ENCODE measurements at regions not wholly inside any gene's neighbourhood (a gene's known extent, or its start where the extent isn't known, plus 50 kb on each side); places are given as distances from the start of the nearest gene placed in this dataset.

DNA sequence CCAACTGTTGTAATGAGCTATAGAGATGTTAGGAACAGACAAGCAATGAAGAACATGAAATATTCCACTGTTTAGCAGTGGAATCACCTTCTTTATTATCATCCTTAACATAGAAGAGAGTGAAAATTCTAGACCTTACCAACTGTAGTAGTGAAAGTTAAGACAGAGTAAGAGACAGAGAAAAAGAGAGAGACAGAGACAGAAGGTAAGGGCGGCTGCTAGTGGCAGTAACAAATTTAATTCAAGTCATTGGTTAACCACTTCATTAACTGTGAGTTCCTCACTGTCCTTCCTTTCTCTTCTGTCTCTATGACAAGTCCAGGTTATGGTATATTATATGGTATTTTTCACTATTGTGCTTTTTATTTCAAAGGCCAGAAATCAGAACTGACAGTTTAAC, 355.7 kb upstream of the ESRRG start (continued):
- TF ChIP-seq CBFB (IDR thresholded peaks at IDR 0.05; ENCODE audit: low read depth) = no peak

GRCh38 chr1:217078078-217078690, 355.0 kb upstream of the ESRRG start:
- no peaks in the 10 kb centered on the region for H3K4me1 ChIP-seq (ENCODE audit: control insufficient read depth, insufficient read depth, low read length)
- ChIA-PET RAD21 (ENCODE audit: unreplicated experiment) (no interaction called here), CTCF (no interaction called here), POLR2A (no interaction called here), SMC1A (ENCODE audit: uncharacterized antibody, unreplicated experiment) (interaction anchor here (2.0 kb wide), 1 partner anchor 15 kb away, joined by 4 read pairs; no protein-coding TSS in a partner anchor)
- TF ChIP-seq, protein P1, sequence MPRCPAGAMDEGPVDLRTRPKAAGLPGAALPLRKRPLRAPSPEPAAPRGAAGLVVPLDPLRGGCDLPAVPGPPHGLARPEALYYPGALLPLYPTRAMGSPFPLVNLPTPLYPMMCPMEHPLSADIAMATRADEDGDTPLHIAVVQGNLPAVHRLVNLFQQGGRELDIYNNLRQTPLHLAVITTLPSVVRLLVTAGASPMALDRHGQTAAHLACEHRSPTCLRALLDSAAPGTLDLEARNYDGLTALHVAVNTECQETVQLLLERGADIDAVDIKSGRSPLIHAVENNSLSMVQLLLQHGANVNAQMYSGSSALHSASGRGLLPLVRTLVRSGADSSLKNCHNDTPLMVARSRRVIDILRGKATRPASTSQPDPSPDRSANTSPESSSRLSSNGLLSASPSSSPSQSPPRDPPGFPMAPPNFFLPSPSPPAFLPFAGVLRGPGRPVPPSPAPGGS (IDR thresholded peaks at IDR 0.05; ENCODE audit: borderline replicate concordance, insufficient read depth, low read depth, low read length, poor library complexity, severe bottlenecking) = no peak
- DNase-seq (ENCODE audit: low read depth, low spot score) = no peak
- H3K79me2 ChIP-seq (ENCODE audit: control insufficient read depth, insufficient read depth, low read length) = no peaks in the 10 kb centered on the region
- no peaks in the 10 kb centered on the region; a peak in 2 of 4 replicates for H3K27me3 ChIP-seq (replicated peaks in 1 of 2; ENCODE audit: control insufficient read depth in 2 of 2, insufficient read depth in 2 of 2, low read length in 1 of 2)
- BruUV-seq (replicated peaks) = no TSS peak
- no peaks in the 10 kb centered on the region for H3K36me3 ChIP-seq (ENCODE audit: control insufficient read depth in 2 of 2, insufficient read depth in 2 of 2, low read length in 1 of 2)
- no peak overlapping the region for H3K9ac ChIP-seq (ENCODE audit: control insufficient read depth, insufficient read depth, low read length)
- H3K27ac ChIP-seq (ENCODE audit: control insufficient read depth, insufficient read depth) = no peak overlapping the region
- H2AFZ ChIP-seq (ENCODE audit: control insufficient read depth, low read depth, low read length) = no peak overlapping the region
- no peaks in the 10 kb centered on the region for H3K9me3 ChIP-seq (replicated peaks; ENCODE audit: control insufficient read depth, insufficient read depth, low read length)
- in situ Hi-C loops (cut with MboI) = no loop called here
- no peak for ATAC-seq
- no peak overlapping the region for H3K4me2 ChIP-seq (ENCODE audit: control insufficient read depth, insufficient read depth)
- intact Hi-C loops (cut with micrococcal nuclease; ENCODE audit: unreplicated experiment) = no loop called here
- no peak for FAIRE-seq
- H3K4me3 ChIP-seq = no peak overlapping the region
- H4K20me1 ChIP-seq (ENCODE audit: control insufficient read depth, insufficient read depth) = no peaks in the 10 kb centered on the region
- 51% methylated on average over 5 of the region's 5 CpGs for WGBS (ENCODE audit: insufficient coverage, insufficient replicate concordance, low lambda C conversion rate, missing lambda C conversion rate)

GRCh38 chr1:217077426-217077825, 354.2 kb upstream of the ESRRG start:
- ChIA-PET SMC1A (ENCODE audit: uncharacterized antibody, unreplicated experiment) (interaction anchor here (2.0 kb wide), 1 partner anchor 16 kb away, joined by 4 read pairs; no protein-coding TSS in a partner anchor), CTCF (no interaction called here), POLR2A (no interaction called here), RAD21 (ENCODE audit: unreplicated experiment) (no interaction called here)
- H2AFZ ChIP-seq (ENCODE audit: control insufficient read depth, low read depth, low read length) = no peak overlapping the region
- intact Hi-C loops (cut with micrococcal nuclease; ENCODE audit: unreplicated experiment) = no loop called here
- no peaks in the 10 kb centered on the region for H3K4me1 ChIP-seq (ENCODE audit: control insufficient read depth, insufficient read depth, low read length)
- WGBS (ENCODE audit: insufficient coverage, insufficient replicate concordance, low lambda C conversion rate, missing lambda C conversion rate) = 13% methylated on average over 3 of the region's 3 CpGs
- no peak overlapping the region for H3K4me2 ChIP-seq (ENCODE audit: control insufficient read depth, insufficient read depth)
- no peak overlapping the region for H3K27ac ChIP-seq (ENCODE audit: control insufficient read depth, insufficient read depth)
- no peaks in the 10 kb centered on the region; a peak in 2 of 4 replicates for H3K27me3 ChIP-seq (replicated peaks in 1 of 2; ENCODE audit: control insufficient read depth in 2 of 2, insufficient read depth in 2 of 2, low read length in 1 of 2)
- H4K20me1 ChIP-seq (ENCODE audit: control insufficient read depth, insufficient read depth) = no peaks in the 10 kb centered on the region
- H3K79me2 ChIP-seq (ENCODE audit: control insufficient read depth, insufficient read depth, low read length) = no peaks in the 10 kb centered on the region
- H3K36me3 ChIP-seq (ENCODE audit: control insufficient read depth in 2 of 2, insufficient read depth in 2 of 2, low read length in 1 of 2) = no peaks in the 10 kb centered on the region
- no peak for ATAC-seq
- no peak overlapping the region for H3K4me3 ChIP-seq
- DNase-seq (ENCODE audit: low read depth, low spot score) = no peak
- no peak for FAIRE-seq
- BruUV-seq (replicated peaks) = no TSS peak
- in situ Hi-C loops (cut with MboI) = no loop called here
- no peaks in the 10 kb centered on the region for H3K9me3 ChIP-seq (replicated peaks; ENCODE audit: control insufficient read depth, insufficient read depth, low read length)
- H3K9ac ChIP-seq (ENCODE audit: control insufficient read depth, insufficient read depth, low read length) = no peak overlapping the region
- TF ChIP-seq SP1 (IDR thresholded peaks at IDR 0.05; ENCODE audit: low read depth, low read length) (no peak), SRF (IDR thresholded peaks at IDR 0.05; ENCODE audit: low read depth in 2 of 2, low read length in 2 of 2) (no peak), NFYA (IDR thresholded peaks at IDR 0.05; ENCODE audit: borderline replicate concordance, low read depth, low read length) (no peak), SUZ12 (IDR thresholded peaks at IDR 0.05; ENCODE audit: unreplicated experiment) (no peak), ZNF217 (IDR thresholded peaks at IDR 0.05) (no peak), RAD21 (IDR thresholded peaks at IDR 0.05; ENCODE audit: insufficient read depth, low read depth, low read length) (no peak), E2F4 (IDR thresholded peaks at IDR 0.05; ENCODE audit: low read depth, low read length) (no peak), CREM (IDR thresholded peaks at IDR 0.05; ENCODE audit: low read depth) (no peak), ZZZ3 (IDR thresholded peaks at IDR 0.05; ENCODE audit: control insufficient read depth, insufficient read length, low read depth) (no peak)

Measured in GM12878 (cell line).